AG08395 (cell line): ENCODE measurements at regions not wholly inside any gene's neighbourhood (a gene's known extent, or its start where the extent isn't known, plus 50 kb on each side); places are given as distances from the start of the nearest gene placed in this dataset.

Source experiments
- DNase-seq: peaks from one replicate; pipeline ENCODE4 v3.0.0; 2012; ENCODE audit warnings: mixed read lengths, low spot score

DNA sequence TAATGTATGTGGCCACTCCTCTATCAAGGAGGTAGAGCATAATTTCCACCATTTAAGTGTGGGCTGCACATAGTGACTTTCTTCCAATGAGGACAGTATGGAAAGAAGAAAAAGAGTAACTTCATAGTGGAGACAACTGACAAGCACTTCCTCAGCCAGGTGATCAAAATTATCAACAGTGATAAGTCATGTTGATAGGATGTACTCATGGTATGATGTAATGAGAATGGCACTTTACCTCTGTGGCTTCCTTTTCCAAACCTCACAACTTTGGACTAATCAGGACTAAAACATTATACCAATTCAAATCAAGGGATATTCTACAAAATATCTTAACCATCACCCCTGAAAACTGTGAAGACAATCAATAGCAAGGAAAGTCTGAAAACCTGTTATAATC, 302.3 kb upstream of the CITED2 start:
- DNase-seq: no peak

DNA sequence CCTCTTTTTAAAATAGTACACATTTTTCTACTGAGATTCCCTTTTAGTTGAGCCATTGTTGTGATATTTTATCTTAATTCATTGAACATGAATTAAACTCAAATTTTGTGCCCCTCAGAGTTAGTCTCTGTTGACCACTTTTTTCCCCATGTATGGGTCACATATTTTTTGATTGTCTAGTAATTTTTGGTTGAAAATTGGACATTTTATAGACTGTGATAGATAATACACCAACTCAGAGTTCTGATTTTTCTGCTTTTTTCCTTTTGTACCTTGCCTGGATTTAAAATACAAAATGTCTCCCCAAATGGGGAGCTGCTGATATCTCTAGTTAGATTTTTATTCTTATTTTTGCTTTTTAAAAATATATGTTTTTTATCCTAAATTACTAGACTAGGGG, 291.8 kb upstream of the CITED2 start:
- no peak for DNase-seq

DNA sequence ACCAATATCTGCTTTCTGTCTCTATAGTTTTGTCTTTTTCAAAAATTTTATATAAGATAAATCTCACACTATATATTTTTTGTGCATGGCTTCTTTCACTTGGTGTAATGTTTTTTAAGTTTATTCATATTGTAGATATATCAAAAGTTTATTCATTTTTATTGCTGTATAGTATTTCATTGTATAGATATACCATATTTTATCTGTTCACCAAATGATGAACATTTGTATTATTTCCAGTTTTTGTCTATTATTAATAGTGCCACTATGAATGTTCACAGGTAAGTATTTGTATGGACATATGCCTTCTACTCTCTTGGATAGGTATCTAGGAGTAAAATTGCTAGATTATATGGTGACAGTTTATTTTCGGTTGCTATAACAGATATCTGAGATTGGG, 289.5 kb upstream of the CITED2 start:
- DNase-seq: no peak

DNA sequence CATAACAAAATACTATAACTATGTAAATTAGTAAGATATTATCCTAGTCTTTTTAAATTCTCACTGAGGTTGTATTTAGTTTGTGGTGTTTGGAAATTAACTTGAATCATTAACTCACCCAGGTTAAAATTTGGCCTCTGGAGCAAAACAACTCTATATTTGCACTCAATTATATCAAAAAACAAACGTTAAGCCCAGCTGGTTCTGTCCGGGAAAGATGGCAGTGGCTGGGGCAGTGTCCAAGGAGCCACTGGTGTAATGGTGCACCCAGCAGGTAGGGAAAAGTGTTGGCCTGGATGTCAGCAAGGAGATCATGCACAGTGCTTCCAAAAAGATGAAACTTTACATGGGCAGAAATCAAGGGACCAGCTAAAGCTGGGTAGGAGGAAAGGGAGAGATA, 285.3 kb upstream of the CITED2 start:
- no peak for DNase-seq

DNA sequence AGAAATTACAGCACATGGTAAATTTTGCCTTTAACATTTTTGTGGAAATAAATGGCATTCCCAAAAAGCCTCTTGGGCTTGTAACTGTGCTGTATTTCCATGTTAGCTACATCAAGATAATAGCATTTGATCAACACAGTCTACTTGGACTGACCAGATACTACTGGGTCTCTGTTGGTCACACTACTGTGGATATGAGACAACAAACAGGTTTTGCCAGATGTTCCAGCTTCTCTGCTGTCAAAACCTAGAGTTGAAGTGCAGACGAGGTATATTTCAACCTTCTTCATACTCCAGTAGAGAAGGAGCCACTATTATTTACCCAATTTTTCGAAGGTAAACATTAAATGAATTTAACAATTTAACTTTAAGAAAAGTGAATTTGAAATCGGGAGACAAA, 284.7 kb upstream of the CITED2 start:
- DNase-seq: no peak

DNA sequence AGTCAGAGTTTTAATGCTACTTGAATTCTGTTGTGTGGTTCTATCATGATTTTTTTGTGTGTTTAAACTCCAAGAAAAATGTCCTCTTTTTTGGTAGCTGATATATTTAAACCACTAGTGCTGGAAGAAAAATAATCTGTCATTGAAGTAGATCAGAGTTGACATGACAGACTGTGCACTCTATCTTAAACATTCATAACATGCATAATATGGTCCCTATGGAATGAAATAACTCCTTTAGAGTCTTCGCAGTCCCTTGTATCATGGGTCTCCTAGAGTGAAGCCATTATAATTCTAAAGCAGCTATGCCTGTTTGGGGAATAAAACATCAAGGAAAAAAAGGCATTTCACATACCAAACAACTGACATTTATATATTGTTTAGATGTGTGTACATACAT, 282.7 kb upstream of the CITED2 start:
- DNase-seq: no peak

DNA sequence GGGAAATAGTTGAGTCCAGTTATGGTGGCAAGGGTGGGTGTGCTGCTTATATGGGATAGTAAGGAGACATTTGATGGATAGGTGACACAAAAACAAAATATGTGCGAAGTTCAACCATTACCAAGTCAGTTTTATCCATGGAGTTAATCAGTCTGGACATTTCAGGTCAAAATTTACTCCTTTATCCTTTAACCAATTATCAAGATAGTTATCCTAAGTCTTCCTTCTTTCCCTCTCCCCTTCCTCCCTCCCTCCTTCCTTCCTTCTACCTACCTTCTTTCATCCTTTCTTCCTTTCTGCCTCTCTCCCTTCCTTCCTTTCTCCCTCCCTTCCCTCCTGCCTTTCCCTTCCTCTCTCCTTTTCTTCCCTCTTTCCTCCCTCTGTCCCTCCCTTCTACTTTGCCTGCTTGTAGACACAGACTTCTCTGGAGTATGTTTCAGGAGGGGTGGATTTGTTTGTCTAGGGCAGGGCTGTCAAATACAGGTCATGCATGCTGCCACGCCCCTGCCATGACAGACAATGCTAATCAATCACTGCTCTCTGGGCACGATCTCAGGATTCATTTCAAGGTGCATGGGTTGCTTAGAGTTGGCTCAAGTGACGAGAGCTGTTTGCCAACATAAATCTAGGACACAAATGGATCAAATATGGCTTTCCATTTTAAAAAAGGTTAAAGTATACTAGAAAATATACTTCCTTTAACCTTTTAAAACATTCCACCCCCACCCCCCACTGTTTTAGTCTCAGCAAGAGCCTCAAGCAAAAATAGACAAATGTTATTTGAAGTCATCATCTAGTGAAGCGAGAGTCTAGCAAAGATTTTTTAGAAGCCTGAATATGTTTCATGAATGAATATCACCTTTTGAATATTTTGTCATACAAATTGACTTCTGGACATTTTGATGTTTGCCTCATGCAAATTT, 281.6 kb upstream of the CITED2 start:
- DNase-seq: no peak

DNA sequence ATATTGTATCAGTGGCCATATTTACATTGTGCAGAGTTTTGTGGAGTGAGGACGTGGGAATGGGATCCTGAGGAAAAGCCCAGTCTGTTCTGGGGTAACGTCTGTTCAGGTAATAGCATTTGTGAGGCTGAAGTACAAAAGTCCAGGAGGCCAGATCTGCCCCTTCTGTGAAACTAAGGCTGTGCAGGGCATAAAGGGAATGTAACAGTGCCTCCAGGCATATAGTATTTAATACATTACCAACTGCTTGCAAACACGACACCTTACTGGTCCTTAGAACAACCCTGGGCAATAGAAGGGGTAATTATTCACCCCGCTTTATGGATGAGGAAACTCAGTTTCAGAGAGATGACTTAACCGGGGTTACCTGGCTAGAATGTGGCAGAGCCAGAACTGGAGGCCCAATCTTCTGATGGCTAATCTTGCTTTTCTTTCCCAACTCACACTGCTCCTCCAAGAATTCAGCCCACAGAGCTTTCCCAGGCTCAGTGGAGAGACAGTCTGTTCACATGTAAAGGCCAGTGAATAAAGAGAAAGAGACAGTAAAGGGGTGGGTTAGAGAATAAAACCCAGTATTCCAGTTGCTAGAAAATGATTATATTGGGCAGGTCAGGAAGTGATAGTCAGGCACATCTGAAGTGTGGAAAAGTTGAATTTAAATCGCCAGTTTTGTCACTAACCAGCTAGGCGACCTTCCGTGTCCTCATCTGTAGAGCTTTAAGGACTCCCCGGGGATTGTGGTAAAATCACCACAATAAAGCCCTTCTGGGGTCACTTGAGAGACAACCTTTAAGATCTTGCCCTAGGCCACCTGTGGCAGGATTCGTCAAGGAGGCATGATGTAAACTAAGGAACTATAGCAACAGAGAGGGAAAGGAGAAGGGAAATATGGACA, 280.7 kb upstream of the CITED2 start:
- DNase-seq: no peak

DNA sequence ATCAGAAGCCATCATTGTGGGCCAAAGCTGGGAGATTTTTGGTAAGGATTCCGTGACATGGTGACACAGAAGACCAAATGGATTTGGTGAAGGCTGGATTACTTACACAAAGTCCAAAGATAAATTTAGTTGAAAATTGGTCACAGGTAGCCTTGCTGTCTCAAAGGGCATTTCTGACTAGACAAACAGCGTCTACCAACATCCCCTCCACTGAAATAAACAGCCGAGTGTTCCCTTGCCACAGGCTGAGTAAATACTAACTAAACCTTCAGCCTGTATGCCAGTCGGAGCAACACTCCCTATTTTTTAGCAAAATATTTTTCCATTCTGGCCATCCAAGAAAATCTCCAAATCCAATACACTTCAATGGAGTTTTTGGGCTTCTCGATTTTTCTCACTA, 279.9 kb upstream of the CITED2 start:
- no peak for DNase-seq

DNA sequence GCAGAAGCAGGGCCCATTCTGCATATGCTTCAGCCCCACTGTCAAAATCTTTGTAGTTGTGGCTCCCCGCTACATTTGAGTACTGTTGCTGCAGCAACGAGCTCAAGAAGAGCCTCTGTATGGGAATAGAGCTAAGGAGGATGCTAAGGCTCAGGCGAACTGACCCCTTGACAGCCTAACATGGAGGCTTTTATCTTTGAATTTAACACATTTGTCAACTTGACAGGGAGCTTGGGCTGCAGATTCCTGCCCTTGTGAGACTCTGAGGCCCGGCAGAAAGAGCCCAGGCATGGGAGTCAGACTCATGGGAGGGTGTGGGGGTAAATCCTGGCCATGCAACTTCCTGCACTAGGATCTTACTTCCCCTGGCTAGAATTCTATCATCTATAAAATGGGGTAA, 278.7 kb upstream of the CITED2 start:
- no peak for DNase-seq

DNA sequence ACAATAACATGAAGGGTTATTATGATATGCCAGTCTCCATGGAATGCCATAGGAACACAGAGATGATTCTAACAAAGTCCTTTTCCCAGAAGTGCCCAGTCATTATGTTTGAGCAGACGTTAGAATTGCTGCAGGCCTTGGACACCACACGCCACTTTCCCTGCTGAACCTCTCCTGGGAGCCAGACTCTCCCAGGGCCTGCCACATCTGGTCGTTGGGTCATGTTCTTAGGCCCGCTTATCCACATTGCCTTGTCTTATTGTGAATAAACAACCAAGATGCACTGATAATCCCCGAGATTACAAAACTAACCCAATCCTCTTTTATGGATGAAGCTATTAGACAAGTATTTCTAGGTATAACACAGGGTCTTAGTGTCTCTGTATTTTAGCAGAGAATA, 276.5 kb upstream of the CITED2 start:
- no peak for DNase-seq

DNA sequence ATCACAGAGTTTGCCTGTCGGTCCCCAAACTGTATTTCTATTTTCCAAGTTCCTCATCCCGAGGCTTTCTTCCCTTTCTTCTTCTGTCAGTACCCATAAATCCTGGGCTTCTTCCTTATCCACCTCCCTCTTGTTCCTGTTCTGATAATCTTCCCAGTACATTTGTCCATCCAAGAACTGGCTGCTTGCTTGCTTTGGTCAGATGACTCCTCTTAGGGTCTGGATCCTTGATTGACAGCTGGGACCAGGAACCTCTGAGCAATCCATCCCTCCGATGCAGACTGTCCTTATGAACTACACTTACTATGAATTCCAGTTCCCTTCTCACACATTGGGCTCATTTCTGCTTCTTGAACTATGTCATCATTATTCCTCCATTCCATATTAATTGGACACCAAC, 275.3 kb upstream of the CITED2 start:
- no peak for DNase-seq

DNA sequence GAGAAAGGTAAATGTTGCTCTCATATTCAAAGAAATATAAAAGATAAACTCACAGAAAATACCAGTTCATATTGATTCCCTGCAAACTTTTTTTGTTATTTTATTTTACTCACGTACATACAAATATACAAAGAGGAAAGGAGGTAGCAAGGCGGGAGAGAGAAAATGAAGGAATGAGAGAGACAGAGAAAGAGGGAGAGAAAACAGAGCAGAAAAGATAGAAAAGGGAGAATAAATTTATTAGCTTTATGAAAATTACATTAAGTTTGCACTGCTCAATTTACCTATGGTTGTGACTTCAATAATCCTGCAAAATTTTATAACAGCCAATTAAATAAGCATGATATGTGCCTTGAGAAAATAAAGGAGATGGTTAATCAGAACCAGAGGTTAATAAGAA, 274.7 kb upstream of the CITED2 start:
- DNase-seq: no peak

DNA sequence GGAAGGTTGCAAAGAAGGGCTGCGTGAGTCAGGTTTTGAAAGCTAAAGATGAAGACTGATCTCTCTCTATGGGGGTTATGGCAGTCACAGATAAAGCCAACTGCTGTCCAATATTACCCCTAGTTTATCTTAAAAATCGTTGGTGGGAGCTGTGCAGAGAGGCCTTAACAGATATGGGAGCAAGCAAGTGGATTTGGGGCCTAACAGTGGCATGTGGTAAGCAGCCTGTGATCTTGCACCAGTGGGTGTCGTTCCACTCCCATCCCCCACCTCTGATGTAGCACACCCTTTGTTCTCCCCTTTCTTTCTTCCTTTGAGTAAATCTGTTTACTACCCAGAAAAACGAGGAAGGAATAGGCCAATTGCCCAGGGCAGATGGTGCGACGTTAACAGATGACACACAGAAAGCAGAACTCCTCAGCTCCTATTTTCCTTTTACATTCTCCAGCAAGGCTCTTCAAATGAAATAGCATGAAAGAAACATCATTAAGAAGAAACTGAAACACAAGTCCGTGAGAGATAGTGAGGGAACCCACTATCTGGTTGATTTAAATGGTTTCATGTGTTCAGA, 274.1 kb upstream of the CITED2 start:
- DNase-seq: no peak

DNA sequence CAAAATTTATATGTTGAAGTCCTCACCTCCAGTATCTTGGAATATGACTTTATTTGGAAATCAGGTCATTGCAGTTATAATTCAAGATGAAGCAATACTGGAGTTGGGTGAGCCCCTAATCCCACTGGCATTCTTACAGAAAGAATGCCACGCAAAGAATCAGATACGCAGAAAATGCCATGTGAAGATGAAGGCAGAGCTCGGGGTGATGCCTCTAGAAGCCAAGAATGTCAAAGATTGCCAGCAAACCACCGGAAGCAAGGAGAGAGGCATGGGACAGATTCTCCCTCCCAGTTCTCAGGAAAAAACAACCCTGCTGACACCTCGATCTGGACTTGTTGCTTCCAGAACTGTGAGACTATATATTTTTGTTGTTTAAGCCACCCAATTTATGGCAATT, 273.4 kb upstream of the CITED2 start:
- no peak for DNase-seq

DNA sequence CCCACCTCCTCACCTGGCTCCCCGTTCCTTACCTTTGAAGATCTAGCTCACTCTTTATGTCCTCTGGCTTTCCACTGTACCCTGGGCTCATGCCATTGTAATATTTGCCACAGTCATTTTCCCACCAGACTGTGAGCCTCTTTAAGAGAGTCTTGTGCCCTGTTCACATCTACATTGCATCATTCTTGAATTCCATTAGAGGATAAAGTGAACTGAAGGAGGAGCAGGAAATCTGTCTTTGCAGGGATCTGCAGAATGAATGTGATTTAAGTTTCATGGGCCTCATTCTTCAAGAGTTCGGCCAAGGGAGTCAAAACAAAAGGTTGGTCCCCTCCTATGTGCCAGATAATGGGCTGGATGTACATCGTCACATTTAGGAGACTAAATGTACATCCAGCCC, 272.6 kb upstream of the CITED2 start:
- DNase-seq: no peak

DNA sequence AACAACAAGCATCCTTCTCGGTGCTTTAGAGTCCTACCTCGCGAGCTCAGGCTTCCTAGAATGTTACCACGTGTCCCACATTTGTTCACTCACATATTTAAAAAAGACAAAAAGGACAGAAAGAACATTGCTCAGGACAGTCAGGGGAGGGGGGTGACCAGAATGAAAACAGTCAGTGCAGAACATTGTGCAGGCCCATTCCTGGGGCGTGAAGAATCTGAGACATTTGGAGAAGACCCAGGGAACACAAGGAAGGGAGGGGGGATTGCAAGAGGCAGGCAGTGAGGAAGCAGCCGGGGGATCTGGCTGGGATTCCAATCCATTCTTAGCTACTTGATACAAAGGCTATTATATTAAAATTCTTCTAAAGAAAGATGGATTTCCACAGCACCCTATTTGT, 270.4 kb upstream of the CITED2 start:
- DNase-seq: peak; percentile 35

DNA sequence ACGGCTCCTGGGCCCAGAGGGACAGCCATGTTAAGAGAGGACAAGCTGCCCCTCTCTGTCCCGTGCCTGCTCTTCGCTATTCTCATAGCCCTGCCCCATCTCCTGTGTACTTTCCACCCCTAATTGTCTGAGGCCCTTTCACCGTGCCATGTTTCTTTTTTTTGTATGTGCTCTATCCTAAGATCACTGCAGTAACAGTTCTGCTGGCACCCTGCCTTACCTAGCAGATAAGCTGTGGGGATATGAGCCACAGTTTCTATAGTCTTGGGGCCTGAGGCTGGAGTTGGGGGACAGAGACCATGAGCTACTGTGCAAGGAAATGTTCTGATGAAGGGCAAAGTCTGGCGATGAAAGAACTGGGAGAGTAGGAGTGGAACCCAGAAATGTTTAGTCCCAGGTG, 269.5 kb upstream of the CITED2 start:
- no peak for DNase-seq

DNA sequence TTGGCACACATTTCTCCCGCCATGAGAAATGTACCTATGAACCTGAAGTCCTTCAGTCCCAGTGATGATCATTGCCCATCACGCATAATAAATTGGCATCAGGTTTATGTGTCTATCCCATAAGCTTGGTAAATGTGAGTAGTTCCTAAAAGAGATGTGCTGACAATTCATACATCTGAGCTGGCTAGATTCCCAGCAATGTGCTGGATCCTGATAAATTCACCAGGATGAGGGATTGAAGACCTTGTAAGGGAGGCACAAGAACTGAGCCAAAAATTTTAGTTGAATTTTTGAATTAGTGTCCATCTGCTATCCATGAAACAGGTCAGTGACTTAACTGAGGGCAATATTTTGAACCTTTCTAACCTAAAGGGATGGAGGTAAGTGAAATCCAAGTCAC, 267.9 kb upstream of the CITED2 start:
- no peak for DNase-seq

DNA sequence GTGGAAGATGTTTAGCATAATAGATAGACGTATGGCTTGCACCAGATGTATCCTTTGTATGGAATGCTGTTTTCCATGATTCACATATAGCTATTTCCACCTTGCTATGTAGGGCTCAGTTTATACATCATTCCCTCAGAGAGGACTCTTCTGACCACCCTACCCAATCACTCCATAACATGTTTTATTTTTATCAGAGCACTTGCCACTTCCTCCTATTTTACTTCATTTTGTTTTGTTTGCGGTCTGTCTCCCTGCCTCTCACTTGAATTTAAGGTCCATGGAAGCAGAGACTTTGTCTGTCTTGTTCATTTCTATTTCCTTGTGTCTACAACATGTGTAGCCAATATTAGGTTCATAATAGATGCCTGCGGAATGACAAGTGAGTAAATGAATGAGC, 266.9 kb upstream of the CITED2 start:
- DNase-seq: no peak

DNA sequence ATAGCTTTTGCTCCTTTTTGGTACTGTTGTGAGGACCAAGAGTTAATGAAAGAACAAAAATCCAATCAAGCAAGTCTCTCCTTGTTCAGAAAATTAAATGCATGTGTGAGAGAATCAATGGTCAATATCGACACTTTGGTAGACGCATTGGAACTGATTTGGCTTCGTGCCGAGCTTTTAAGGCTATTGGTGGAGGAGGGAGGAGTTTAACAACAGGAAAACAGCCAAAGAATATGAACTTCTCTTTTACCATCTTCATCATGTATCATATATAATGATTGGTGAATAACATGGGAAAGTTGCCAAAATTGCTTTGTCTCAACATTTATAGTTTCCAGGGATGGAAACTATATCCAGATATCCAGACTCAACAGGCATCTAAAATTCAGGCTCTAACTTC, 266.5 kb upstream of the CITED2 start:
- no peak for DNase-seq

DNA sequence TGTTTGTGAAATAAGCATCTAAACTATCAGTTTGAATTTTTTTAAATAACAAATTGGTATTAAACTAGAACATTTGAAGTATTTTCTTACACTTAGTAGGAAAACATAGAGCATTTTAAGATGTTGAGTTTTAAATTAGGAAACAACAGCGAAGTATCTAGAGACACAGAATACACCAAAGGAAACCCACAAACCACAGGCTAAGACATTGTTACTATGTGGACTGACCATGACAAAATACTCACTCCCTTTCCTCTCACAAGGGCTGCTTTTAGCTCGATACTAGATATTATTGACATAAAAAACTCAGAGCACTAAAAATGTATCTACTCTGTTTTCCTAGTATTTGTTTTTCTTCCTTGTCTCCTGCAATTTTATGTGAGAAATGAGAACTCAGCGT, 266.0 kb upstream of the CITED2 start:
- no peak for DNase-seq

DNA sequence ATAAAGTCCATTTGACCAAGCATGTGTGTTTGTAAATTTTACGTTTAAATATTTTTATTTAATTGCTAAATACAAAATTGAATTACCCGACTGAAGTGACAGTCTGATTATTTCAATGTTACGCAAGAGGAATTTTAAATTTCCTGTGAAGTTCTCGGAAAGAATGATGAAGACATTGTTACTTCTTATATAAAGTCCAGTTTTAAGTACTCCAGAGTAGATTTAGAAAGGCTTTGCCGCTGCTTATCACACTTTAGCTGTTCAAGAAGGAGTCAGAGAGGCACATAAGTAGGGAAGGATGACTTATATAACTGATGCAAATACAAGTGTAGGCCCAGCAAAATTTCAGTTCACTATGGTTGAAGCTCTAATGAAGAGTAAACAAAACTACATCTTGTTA, 265.1 kb upstream of the CITED2 start:
- no peak for DNase-seq
